Skeletal muscle cell (primary cell): ENCODE measurements at regions not wholly inside any gene's neighbourhood (a gene's known extent, or its start where the extent isn't known, plus 50 kb on each side); places are given as distances from the start of the nearest gene placed in this dataset.

Experiments used
- DNase-seq: peaks from one replicate; pipeline ENCODE4 v3.0.0-alpha.2; 2010; ENCODE audit warnings: low read depth
- H3K4me3 ChIP-seq: 2 replicates; pipeline ENCODE4 v1.5.1; 2011; ENCODE audit warnings: low read depth, mild to moderate bottlenecking, control low read depth, low read length, moderate library complexity

GRCh38 chr21:17032141-17032655, 480.6 kb upstream of the CXADR start:
- DNase-seq: no peak
- H3K4me3 ChIP-seq: no peak overlapping the region

DNA sequence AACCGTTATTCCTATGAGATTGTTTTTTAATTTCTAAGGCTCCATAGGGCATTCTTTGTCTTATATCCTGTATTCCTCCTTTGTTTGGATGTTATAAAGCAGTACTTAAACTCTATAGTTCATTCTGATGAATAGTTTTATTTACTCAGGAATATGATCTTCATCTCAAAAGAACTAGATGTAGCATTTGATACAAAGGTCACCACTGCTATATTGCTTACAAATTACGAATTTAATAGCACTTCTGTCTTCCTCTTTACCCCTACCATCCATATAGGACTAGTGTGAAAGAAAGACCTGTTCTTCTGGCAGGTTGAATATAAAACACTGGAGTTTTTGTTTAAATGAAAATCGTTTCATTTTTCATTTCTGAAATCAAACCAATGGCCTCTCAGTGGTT, 468.1 kb upstream of the CXADR start:
- no peak for DNase-seq
- no peak overlapping the region for H3K4me3 ChIP-seq

DNA sequence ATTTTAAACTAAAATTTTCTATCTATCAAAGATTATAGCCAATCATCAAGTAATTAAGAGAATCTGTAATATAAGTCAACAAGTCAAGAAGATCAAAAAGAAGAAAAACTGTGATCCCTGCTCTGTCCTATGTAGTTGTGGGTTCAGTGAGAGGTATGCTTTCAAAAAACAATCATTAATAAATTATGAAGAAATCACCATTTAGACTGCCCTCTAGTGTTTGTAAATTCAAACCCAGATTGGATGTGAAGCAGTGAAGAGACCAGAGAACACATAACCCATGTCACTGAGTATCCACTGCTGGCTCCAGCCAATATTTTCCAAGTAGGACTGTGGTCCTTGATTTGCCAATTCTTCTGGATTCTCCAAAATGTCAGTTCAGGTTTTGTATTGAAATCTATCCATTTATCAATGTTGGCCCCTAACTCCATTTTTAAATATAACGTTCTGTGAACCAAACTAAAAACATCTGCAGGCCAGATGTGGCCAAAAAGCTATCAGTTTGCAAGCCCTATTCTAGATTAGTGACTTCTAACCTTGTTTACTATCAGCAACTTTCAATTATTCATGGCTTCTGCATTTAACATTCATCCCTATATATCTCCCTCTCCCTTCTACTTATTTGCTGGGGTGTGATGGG, 467.5 kb upstream of the CXADR start:
- H3K4me3 ChIP-seq: no peak overlapping the region
- DNase-seq: no peak

DNA sequence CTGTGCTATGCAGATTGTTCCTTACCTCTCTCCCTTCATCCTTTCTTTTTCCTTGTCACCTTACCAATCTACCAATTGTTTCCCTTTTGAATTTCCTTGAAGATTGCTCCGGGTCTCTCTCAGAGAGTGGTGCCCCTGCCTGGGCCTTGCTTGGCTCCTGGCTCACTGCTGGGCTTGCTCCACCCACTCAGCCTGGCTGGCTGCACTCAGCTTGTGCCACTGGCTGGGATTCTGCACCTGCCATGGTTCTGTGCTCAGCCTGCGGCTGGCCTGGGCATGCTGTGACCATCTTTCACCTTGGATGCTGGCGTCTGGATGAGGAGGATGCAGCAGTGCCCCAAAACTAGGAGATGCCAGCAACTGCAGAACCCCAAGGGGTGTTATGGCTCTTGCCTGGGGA, 463.9 kb upstream of the CXADR start:
- DNase-seq: no peak
- H3K4me3 ChIP-seq: no peak overlapping the region

- no peak for DNase-seq
- no peak overlapping the region for H3K4me3 ChIP-seq
Measured at GRCh38 chr21:17050156-17050555, 462.7 kb upstream of the CXADR start.

DNA sequence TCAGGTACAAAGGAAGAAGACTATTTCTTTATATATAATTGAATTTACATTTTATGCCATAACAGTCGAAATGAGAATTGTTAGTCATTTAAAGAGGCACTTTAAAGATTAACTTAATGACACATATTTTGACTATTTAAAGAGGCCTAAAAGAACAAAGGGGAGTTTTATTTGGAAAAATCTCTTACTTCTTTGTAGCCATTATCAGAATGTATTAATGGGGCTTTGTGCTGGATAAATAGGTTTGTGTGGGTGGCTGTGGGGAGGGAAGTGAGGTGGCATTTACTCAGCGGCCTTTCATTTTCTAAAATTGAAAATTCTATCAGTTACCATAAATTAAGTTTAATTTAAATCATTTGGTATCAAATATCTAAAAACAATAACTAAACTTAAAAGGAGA, 462.2 kb upstream of the CXADR start:
- H3K4me3 ChIP-seq: no peak overlapping the region
- DNase-seq: no peak

DNA sequence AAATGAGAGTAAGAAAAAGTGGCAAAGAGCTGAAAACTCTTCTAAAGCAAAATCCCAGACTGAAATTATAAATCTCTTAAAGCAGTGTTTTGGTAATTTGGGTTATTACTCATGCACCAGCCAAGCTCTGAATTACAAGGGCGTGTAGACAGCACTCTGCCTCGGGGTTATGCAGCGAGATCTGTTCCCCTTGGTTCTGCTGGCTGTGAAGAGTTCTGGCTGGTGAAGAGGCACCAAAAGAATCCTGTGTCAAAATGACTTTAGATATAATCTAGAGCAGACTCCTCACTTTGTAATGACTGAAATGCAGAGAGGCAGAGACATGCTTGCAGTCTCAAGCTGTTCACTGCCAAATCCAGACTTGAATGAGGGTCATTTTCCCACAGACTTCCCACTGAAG, 461.8 kb upstream of the CXADR start:
- H3K4me3 ChIP-seq: no peak overlapping the region
- no peak for DNase-seq

DNA sequence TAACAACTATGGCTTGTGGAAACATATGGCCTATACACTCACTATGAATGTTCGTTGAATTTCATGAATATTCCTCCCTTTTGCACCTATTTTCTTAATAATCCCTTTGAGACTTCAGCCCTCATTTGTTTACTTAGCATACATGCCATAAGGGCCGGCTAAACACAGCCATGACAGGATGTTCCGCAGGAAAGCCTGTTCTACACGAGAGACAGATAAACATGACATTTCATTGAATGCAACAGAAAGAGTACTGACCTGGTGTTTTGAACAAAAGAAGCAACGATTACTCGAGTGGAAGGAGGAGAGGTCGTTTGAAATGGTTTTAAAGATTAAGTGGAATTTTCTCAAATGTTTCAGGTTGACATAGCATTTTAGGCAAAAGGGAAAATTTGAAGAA, 459.5 kb upstream of the CXADR start:
- no peak for DNase-seq

GRCh38 chr21:17059936-17060335, 452.9 kb upstream of the CXADR start:
- no peak for DNase-seq
- H3K4me3 ChIP-seq: no peak overlapping the region

More for the DNA sequence above, 459.5 kb upstream of the CXADR start:
- H3K4me3 ChIP-seq: no peak overlapping the region

- no peak for DNase-seq
- no peak overlapping the region for H3K4me3 ChIP-seq
Measured at GRCh38 chr21:17066006-17066405, 446.8 kb upstream of the CXADR start.

DNA sequence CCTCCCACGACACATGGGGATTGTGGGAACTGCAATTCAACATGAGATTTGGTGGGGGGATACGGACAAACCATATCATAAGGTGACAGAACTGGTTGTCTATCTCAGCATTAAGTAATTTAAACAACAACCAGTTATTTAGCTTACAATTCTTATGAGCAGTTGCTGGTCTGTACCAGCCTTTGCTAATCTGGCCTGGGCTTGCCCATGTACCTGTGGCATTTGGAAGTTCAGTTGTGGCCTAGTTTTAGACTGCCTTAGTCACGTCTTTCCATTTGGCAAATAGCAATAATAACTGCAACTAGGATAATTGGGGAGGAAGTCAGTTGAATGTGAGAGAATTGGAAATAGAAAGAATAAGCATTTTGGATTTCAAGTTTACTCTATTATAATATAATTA, 441.8 kb upstream of the CXADR start:
- H3K4me3 ChIP-seq: no peak overlapping the region

DNA sequence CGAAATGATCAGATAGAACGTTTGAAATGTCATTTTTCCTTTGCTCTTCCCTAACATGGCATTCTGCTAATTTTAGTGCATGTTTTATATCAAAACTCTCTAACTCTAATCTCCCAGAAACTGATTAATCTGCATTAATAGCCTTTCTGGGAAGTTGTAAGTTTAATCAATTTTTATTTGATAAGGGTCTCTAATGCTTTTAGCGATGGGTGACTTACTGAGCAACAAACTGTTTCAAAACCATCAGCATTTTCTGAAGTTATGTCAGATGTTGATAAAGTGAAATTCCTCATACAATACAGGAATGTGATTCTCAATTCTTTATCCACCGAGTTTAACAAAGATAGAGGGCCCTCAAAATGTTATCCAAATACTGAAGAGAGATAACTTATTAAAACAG, 431.6 kb upstream of the CXADR start:
- no peak for DNase-seq
- H3K4me3 ChIP-seq: no peak overlapping the region

More for the DNA sequence above, 441.8 kb upstream of the CXADR start:
- no peak for DNase-seq

- no peak for DNase-seq
- H3K4me3 ChIP-seq: no peak overlapping the region
Measured at GRCh38 chr21:17082843-17083483, 429.9 kb upstream of the CXADR start.

- no peak for DNase-seq
- H3K4me3 ChIP-seq: no peak overlapping the region
Measured at GRCh38 chr21:17085707-17086106, 427.1 kb upstream of the CXADR start.

DNA sequence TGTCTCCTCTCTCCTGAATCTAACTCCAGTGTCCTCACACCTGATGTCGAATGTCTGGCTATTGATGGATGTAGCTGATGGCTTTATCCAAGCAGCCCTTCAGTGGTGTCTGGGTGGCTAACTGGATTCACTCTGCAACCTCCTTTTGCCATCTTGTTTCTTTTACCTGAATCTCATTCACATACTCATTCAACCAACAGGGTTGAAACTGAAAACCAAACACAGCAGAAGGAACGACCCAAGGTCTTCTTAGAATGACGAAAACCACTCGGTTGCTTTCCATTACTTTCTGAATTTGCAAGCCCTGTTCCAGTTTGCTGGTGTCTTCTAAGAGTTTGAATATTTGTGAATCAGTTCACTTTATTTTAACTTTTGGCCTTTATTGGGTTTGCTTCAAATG, 424.3 kb upstream of the CXADR start:
- no peak for DNase-seq
- no peak overlapping the region for H3K4me3 ChIP-seq

DNA sequence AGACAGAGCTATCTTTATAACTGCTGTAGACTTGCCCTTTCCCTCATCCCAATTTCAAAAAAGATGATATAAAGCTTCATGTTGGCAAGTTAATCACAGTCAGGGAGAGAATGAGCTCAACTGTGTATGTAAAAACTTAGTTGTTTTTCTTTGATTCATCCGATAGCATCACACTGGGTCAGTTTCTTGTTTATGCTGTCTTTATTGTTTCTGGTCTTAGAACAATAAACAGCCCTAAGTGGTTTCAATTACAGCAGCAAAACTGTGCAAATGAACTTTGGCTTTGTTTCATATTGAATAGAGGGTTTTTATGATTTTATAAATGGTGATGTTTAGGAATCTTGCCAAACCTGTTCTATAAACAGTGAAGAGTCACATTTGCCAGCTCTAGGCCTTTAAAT, 423.8 kb upstream of the CXADR start:
- DNase-seq: no peak
- no peak overlapping the region for H3K4me3 ChIP-seq

GRCh38 chr21:17101696-17102095, 411.1 kb upstream of the CXADR start:
- DNase-seq: no peak
- H3K4me3 ChIP-seq: no peak overlapping the region

DNA sequence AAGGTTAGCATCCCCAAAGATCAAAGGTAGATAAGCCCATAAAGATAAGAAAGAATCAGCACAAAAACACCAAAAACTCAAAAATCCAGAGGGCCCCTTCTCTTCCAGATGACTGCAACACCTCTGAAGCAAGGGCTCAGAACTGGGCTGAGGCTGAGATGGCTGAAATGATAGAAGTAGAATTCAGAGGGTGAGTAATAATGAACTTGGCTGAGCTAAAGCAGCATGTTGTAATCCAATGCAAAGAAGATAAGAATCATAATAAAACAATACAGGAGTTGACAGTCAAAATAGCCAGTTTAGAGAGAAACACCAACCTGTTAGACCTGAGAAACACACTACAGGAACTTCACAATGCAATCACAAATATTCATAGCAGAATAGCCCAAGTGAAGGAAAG, 406.9 kb upstream of the CXADR start:
- no peak for DNase-seq

DNA sequence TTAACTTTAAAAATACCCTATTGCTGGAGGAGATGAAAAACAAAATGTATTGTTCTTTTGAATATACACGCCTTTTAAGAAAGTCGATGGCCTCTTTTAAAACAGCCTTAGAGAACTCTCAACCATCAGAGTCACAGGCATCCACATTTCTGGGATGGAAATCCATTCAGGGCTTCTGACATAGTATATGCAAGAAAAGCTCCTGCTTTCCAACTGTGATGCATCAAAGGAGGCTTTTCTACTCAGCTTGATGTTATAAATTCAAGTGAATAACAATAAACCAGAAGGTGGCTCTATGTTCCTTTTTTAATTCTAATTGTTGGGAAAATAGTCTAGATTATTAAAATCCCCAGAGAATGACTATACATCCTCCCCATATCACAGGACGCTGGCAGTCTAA, 398.8 kb upstream of the CXADR start:
- no peak for DNase-seq
- no peak overlapping the region for H3K4me3 ChIP-seq

More for the DNA sequence above, 406.9 kb upstream of the CXADR start:
- H3K4me3 ChIP-seq: no peak overlapping the region

DNA sequence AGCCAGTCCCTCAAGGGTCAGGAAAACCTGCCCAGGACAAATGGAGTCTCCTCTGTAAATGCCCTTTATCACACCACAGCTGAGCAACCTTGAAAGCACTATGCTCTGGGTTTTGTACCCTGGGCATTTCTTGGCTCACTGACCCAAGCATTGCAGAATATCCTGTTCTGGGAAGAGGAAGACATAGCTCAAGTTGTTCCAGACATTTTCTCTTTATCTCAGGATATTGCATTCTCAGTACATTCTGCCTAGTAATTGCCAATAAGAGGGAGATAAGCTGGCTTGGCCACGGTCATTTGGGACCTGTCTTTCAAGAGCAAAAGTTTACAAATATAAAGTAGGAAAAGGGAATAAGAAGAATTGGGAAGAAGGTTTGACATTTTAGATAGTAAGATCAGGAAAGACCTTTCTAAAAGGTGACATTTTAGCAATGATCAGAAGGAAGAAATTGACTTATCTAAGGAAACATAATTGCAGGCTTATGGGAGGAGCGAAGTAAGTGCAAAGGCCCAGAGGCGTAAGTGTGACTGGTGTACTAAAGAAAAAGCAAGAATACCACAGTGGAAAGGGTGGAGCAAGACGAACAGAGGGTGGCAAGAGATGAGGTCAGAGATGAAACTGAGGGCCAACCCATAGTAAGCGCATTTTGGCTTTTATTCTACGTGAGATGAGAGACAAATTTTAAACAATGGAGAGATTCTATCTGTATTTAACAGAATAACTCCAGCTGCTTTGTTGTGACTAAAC, 394.0 kb upstream of the CXADR start:
- no peak overlapping the region for H3K4me3 ChIP-seq
- DNase-seq: no peak
